DOHH2 (cell line): ENCODE measurements at regions not wholly inside any gene's neighbourhood (a gene's known extent, or its start where the extent isn't known, plus 50 kb on each side); places are given as distances from the start of the nearest gene placed in this dataset.
"Not testable (repeated sequence)": the region's sequence is repeated elsewhere in the genome, so short reads cannot be mapped to it uniquely, and the experiment has no call there.

Source experiments
- CTCF ChIP-seq: fragments of 200-600 bp; sonication (generic); IDR thresholded peaks from one replicate; pipeline ENCODE4 v1.5.1; 2014; ENCODE audit warnings: antibody characterized with exemption, mild to moderate bottlenecking, low read depth, low read length; ENCODE audit not compliant: poor library complexity, severe bottlenecking
- EZH2phosphoT487 ChIP-seq: fragments of 200-600 bp; sonication (generic); IDR thresholded peaks from 2 replicates; pipeline ENCODE4 v1.6.1; 2017; ENCODE audit warnings: borderline replicate concordance, mild to moderate bottlenecking, antibody characterized with exemption, low read length, moderate library complexity, mixed read lengths

GRCh38 chr2:87587934-87588333 lies 160.0 kb upstream of the PLGLB2 start:
- TF ChIP-seq CTCF, EZH2phosphoT487: not testable (repeated sequence)
